ENCODE measurements at regions not wholly inside any gene's neighbourhood (a gene's known extent, or its start where the extent isn't known, plus 50 kb on each side); places are given as distances from the start of the nearest gene placed in this dataset.

DNA sequence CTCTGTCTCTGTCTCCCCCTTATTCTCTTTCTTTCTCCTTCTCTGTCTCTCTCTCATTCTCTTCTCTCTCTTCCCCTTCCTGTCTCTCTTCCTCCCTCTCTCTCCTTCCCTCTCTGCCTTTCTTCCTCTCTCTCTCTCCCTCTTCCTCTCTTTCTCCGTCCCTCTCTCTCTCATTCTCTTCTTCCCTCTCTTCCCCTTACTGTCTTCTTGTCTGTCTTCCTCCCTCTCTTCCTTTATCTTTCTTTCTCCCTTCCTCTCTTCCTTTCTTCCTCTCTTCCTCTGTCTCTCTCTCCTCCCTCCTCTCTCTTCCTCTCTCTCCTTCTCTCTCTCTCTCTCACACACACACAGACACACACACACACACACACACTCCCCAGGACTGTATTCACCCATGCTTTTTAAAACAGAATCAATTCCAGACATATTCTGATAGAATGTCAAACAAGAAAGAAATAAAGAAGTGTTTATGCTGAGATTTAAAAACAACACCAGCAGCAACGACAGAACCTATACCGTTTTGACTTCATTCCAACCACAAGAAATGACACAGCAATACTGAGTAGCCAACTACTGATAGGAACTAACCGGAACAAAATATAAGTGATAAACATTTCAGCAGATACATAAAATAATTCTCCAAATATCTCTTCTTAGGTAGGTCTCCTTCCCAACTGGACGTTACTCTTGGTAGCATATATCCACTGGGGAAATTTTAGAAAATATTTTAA lies 296.7 kb downstream of the ASMT start (continued):
- TF ChIP-seq, protein P1, sequence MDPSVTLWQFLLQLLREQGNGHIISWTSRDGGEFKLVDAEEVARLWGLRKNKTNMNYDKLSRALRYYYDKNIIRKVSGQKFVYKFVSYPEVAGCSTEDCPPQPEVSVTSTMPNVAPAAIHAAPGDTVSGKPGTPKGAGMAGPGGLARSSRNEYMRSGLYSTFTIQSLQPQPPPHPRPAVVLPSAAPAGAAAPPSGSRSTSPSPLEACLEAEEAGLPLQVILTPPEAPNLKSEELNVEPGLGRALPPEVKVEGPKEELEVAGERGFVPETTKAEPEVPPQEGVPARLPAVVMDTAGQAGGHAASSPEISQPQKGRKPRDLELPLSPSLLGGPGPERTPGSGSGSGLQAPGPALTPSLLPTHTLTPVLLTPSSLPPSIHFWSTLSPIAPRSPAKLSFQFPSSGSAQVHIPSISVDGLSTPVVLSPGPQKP (IDR thresholded peaks at IDR 0.05; ENCODE audit: low read depth, low read length), result no peak
- TF ChIP-seq, protein P2, sequence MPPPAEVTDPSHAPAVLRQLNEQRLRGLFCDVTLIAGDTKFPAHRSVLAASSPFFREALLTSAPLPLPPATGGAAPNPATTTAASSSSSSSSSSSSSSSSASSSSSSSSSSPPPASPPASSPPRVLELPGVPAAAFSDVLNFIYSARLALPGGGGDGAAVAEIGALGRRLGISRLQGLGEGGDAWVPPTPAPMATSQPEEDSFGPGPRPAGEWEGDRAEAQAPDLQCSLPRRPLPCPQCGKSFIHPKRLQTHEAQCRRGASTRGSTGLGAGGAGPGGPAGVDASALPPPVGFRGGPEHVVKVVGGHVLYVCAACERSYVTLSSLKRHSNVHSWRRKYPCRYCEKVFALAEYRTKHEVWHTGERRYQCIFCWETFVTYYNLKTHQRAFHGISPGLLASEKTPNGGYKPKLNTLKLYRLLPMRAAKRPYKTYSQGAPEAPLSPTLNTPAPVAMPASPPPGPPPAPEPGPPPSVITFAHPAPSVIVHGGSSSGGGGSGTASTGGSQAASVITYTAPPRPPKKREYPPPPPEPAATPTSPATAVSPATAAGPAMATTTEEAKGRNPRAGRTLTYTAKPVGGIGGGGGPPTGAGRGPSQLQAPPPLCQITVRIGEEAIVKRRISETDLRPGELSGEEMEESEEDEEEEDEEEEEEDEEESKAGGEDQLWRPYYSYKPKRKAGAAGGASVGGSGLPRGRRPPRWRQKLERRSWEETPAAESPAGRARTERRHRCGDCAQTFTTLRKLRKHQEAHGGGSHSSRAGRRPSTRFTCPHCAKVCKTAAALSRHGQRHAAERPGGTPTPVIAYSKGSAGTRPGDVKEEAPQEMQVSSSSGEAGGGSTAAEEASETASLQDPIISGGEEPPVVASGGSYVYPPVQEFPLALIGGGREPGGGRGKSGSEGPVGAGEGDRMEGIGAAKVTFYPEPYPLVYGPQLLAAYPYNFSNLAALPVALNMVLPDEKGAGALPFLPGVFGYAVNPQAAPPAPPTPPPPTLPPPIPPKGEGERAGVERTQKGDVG (CRISPR knock-in tag; IDR thresholded peaks at IDR 0.05), result no peak

DNA sequence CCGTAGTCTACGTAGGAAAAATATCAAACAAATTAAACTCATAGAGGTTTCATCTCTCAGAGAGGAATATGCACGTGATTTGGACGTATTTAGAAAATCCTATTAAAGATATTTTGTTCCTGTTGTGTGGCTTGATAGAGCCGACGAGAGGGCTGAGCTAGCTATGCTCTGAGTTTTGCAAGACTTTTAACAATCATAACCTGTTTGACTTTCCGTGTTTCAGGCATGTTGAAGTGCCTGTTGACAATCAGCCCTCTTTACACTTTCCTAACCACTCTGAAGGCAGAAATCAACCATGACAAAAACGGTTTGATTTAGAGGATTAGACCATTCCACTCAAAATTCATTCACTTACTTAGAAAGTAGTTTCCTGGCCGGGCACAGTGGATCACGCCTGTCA lies 297.3 kb downstream of the ASMT start:
- CTCF ChIA-PET, result no interaction called here
- Histone ChIP-seq H3K27me3 (replicated peaks in 1 of 2; ENCODE audit: control insufficient read depth in 2 of 2, insufficient read depth in 2 of 2, low read length in 1 of 2) (no peaks in the 10 kb centered on the region), H3K36me3 (ENCODE audit: control insufficient read depth in 2 of 2, insufficient read depth in 2 of 2, low read length in 1 of 2) (no peaks in the 10 kb centered on the region), H3K9ac (ENCODE audit: control insufficient read depth, insufficient read depth, low read length) (no peak overlapping the region), H3K79me2 (ENCODE audit: control insufficient read depth, insufficient read depth, low read length) (no peaks in the 10 kb centered on the region), H3K4me3 (no peak overlapping the region), H3K4me1 (ENCODE audit: control insufficient read depth, insufficient read depth, low read length) (no peaks in the 10 kb centered on the region), H3K4me2 (ENCODE audit: control insufficient read depth, insufficient read depth) (no peak overlapping the region), H3K9me3 (replicated peaks; ENCODE audit: control insufficient read depth, insufficient read depth, low read length) (no peaks in the 10 kb centered on the region; the same call in 2 of the 3 replicates), H3K27ac (ENCODE audit: control insufficient read depth, insufficient read depth) (no peak overlapping the region), H2AFZ (ENCODE audit: control insufficient read depth, low read depth, low read length) (no peak overlapping the region), H4K20me1 (ENCODE audit: control insufficient read depth, insufficient read depth) (no peaks in the 10 kb centered on the region)
- DNase-seq (ENCODE audit: low read depth, low spot score) (no peak), ATAC-seq (no peak), FAIRE-seq (no peak)
- BruUV-seq (replicated peaks), result no TSS peak
- RAD21 ChIA-PET (ENCODE audit: unreplicated experiment), result no interaction called here
- SMC1A ChIA-PET (ENCODE audit: uncharacterized antibody, unreplicated experiment), result no interaction called here
- WGBS (ENCODE audit: insufficient coverage, insufficient replicate concordance, low lambda C conversion rate, missing lambda C conversion rate), result 47% methylated on average over 10 of the region's 10 CpGs
- in situ Hi-C loops (cut with MboI) (no loop called here), intact Hi-C loops (cut with micrococcal nuclease; ENCODE audit: unreplicated experiment) (no loop called here)
- POLR2A ChIA-PET, result no interaction called here
- TF ChIP-seq FOXM1 (IDR thresholded peaks at IDR 0.05; ENCODE audit: low read depth, low read length), result no peak
- TF ChIP-seq, protein P3, sequence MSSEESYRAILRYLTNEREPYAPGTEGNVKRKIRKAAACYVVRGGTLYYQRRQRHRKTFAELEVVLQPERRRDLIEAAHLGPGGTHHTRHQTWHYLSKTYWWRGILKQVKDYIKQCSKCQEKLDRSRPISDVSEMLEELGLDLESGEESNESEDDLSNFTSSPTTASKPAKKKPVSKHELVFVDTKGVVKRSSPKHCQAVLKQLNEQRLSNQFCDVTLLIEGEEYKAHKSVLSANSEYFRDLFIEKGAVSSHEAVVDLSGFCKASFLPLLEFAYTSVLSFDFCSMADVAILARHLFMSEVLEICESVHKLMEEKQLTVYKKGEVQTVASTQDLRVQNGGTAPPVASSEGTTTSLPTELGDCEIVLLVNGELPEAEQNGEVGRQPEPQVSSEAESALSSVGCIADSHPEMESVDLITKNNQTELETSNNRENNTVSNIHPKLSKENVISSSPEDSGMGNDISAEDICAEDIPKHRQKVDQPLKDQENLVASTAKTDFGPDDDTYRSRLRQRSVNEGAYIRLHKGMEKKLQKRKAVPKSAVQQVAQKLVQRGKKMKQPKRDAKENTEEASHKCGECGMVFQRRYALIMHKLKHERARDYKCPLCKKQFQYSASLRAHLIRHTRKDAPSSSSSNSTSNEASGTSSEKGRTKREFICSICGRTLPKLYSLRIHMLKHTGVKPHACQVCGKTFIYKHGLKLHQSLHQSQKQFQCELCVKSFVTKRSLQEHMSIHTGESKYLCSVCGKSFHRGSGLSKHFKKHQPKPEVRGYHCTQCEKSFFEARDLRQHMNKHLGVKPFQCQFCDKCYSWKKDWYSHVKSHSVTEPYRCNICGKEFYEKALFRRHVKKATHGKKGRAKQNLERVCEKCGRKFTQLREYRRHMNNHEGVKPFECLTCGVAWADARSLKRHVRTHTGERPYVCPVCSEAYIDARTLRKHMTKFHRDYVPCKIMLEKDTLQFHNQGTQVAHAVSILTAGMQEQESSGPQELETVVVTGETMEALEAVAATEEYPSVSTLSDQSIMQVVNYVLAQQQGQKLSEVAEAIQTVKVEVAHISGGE (CRISPR knock-in tag; IDR thresholded peaks at IDR 0.05), result no peak
- TF ChIP-seq, protein P1 (IDR thresholded peaks at IDR 0.05; ENCODE audit: low read depth, low read length), result no peak
- no peak for TF ChIP-seq SUZ12 (IDR thresholded peaks at IDR 0.05; ENCODE audit: unreplicated experiment)
- TF ChIP-seq JUNB (IDR thresholded peaks at IDR 0.05), result no peak
- TF ChIP-seq, protein P4, sequence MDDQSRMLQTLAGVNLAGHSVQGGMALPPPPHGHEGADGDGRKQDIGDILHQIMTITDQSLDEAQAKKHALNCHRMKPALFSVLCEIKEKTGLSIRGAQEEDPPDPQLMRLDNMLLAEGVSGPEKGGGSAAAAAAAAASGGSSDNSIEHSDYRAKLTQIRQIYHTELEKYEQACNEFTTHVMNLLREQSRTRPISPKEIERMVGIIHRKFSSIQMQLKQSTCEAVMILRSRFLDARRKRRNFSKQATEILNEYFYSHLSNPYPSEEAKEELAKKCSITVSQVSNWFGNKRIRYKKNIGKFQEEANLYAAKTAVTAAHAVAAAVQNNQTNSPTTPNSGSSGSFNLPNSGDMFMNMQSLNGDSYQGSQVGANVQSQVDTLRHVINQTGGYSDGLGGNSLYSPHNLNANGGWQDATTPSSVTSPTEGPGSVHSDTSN (IDR thresholded peaks at IDR 0.05; ENCODE audit: insufficient replicate concordance, low read depth, low read length), result no peak
- no peak for TF ChIP-seq EGR1 (IDR thresholded peaks at IDR 0.05; ENCODE audit: borderline replicate concordance in 1 of 2, low read depth in 2 of 2, low read length in 2 of 2)
- TF ChIP-seq LARP7 (IDR thresholded peaks at IDR 0.05), result no peak
- no peak for TF ChIP-seq SPI1 (IDR thresholded peaks at IDR 0.05; ENCODE audit: borderline replicate concordance, insufficient read depth, low read depth, low read length)
